Activated CD8-positive, alpha-beta memory T cell treated with anti-CD3 and anti-CD28 coated beads, Interleukin-2, amount 50 U/mL, for 1 hour (primary cell): ENCODE measurements at regions not wholly inside any gene's neighbourhood (a gene's known extent, or its start where the extent isn't known, plus 50 kb on each side); places are given as distances from the start of the nearest gene placed in this dataset.

Source experiments
- DNase-seq: peaks from one replicate; pipeline ENCODE4 v3.0.0-alpha.2; 2020; ENCODE audit errors: extremely low read depth

GRCh38 chr14:49016381-49016780, 569.8 kb downstream of the RPS29 start:
- no peak for DNase-seq

GRCh38 chr14:49014476-49014875, 571.7 kb downstream of the RPS29 start:
- no peak for DNase-seq

- DNase-seq: no peak
Measured at GRCh38 chr14:49008363-49008762, 577.8 kb downstream of the RPS29 start.

GRCh38 chr14:48991141-48991540, 595.0 kb downstream of the RPS29 start:
- no peak for DNase-seq

- DNase-seq: no peak
Measured at GRCh38 chr14:48983351-48983888, 602.8 kb downstream of the RPS29 start.

GRCh38 chr14:48974994-48975393, 611.2 kb downstream of the RPS29 start:
- DNase-seq: no peak

GRCh38 chr14:48973151-48973550, 613.0 kb downstream of the RPS29 start:
- DNase-seq: no peak

GRCh38 chr14:48970943-48971342, 615.2 kb downstream of the RPS29 start:
- DNase-seq: no peak

- no peak for DNase-seq
Measured at GRCh38 chr14:48967419-48967818, 618.8 kb downstream of the RPS29 start.

- no peak for DNase-seq
Measured at GRCh38 chr14:48963231-48963790, 622.9 kb downstream of the RPS29 start.

GRCh38 chr14:48957486-48957885, 628.7 kb downstream of the RPS29 start:
- DNase-seq: no peak

GRCh38 chr14:48955857-48956256, 630.3 kb downstream of the RPS29 start:
- DNase-seq: no peak

GRCh38 chr14:48954446-48954845, 631.7 kb downstream of the RPS29 start:
- no peak for DNase-seq

GRCh38 chr14:48944809-48945208, 641.4 kb downstream of the RPS29 start:
- no peak for DNase-seq

- DNase-seq: no peak
Measured at GRCh38 chr14:48943913-48944312, 642.3 kb downstream of the RPS29 start.

GRCh38 chr14:48937541-48938195, 648.5 kb downstream of the RPS29 start:
- DNase-seq: no peak

GRCh38 chr14:48936849-48937248, 649.3 kb downstream of the RPS29 start:
- no peak for DNase-seq

- no peak for DNase-seq
Measured at GRCh38 chr14:48936362-48936761, 649.8 kb downstream of the RPS29 start.

- no peak for DNase-seq
Measured at GRCh38 chr14:48925184-48925583, 661.0 kb downstream of the RPS29 start.

GRCh38 chr14:48914921-48915320, 671.3 kb downstream of the RPS29 start:
- DNase-seq: no peak

- DNase-seq: no peak
Measured at GRCh38 chr14:48914382-48914781, 671.8 kb downstream of the RPS29 start.

GRCh38 chr14:48900565-48900964, 685.6 kb downstream of the RPS29 start:
- DNase-seq: no peak

- no peak for DNase-seq
Measured at GRCh38 chr14:48890333-48890732, 695.8 kb downstream of the RPS29 start.
